ENCODE measurements at regions not wholly inside any gene's neighbourhood (a gene's known extent, or its start where the extent isn't known, plus 50 kb on each side); places are given as distances from the start of the nearest gene placed in this dataset.

DNA sequence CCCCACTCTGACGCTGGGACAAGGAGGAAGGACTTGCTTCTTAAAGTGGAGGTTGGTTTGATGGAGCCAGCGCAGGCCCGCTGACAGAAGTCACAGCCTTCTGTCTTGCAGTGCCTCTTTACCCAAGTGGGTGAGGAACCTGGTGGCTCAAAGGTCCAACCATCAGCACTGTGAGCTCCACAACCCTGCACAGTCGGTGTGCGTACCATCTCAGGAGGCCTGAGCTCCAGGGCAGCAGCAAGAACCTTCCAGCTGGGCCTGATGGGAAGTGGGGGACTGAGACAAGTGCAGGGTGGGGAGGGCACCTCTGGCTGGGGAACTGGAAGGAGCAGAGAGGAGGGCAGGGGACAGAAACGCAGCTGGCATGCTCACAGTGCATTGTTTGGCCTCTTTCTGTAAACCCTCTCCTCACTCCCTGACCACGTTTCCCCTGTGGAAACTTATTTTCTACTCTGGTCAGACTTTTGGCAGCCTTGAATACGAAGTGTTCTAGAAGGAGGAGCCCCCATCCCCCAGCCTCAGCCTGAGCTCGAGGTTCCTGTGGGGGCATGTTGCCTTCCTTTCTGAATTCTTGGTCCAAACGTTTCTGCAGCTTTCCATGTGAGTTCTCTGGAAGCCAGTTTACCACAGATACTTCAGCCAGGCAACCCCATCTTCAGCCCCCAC is 178.5 kb upstream of the PITX1 start:
- TF ChIP-seq, protein P1, sequence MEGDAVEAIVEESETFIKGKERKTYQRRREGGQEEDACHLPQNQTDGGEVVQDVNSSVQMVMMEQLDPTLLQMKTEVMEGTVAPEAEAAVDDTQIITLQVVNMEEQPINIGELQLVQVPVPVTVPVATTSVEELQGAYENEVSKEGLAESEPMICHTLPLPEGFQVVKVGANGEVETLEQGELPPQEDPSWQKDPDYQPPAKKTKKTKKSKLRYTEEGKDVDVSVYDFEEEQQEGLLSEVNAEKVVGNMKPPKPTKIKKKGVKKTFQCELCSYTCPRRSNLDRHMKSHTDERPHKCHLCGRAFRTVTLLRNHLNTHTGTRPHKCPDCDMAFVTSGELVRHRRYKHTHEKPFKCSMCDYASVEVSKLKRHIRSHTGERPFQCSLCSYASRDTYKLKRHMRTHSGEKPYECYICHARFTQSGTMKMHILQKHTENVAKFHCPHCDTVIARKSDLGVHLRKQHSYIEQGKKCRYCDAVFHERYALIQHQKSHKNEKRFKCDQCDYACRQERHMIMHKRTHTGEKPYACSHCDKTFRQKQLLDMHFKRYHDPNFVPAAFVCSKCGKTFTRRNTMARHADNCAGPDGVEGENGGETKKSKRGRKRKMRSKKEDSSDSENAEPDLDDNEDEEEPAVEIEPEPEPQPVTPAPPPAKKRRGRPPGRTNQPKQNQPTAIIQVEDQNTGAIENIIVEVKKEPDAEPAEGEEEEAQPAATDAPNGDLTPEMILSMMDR (IDR thresholded peaks at IDR 0.05; ENCODE audit: borderline replicate concordance, control extremely low read depth, extremely low read depth, insufficient read depth, missing control alignments), result no peak
- in situ Hi-C loops (cut with MboI; ENCODE audit: low sequenced_read_pairs, unreplicated experiment), result no loop called here
- DNase-seq (ENCODE audit: low spot score), result no peak

DNA sequence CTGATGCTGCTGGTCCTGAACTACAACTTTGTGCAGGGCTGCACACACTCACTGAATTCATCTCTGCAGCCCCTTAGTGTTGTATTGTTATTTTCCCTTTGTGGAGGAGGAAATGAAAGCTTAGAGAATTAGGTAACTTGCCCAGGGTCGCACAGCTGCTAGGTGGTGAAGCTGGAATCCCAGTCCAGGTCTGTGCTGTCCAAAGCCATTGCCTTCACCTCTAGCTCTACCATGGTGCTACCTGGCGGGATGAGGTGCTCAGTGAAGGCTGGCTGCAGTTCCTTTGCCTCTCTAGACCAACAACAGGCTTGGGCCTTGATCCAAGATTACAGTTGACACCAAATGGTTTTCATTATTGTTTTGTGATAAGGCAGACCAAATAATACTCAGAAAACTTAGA is 177.8 kb upstream of the PITX1 start:
- in situ Hi-C loops (cut with MboI; ENCODE audit: low sequenced_read_pairs, unreplicated experiment), result no loop called here
- TF ChIP-seq, protein P1 (IDR thresholded peaks at IDR 0.05; ENCODE audit: borderline replicate concordance, control extremely low read depth, extremely low read depth, insufficient read depth, missing control alignments), result no peak
- DNase-seq (ENCODE audit: low spot score), result no peak

DNA sequence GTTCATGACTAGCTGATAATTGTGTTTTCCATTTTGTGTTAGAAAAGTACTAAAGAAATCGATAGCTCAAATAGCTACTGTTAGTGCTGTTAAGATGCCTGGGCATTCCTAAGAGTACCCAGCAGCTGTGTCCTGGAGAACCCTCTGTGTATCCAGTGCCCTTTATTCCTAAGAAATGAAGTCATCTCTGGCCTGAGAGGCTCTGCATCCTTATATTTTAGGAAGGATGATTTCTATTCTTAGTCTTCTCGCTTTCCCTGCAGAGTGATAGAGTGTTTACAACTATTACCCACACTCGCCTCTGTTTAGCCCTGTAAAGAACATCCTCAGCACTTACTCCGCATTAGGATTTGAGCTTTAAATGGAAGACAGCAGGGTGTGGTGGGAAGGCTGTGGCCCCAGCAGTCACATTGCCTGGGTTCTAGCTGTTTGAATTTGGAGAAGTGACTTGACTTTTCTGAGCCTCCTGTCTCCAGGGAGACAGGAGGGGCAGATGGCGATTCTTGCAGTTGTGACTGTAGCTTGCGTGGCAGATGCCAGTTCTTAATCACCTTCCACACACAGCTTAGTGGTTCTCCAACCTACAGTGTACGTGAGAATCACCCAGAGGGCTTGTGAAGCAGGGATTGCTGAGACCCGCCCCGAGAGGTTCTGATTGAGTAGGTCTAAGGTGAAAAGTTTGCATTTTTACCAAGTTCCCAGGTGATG is 177.2 kb upstream of the PITX1 start:
- no peak for DNase-seq (ENCODE audit: low spot score)
- TF ChIP-seq, protein P1 (IDR thresholded peaks at IDR 0.05; ENCODE audit: borderline replicate concordance, control extremely low read depth, extremely low read depth, insufficient read depth, missing control alignments), result no peak

DNA sequence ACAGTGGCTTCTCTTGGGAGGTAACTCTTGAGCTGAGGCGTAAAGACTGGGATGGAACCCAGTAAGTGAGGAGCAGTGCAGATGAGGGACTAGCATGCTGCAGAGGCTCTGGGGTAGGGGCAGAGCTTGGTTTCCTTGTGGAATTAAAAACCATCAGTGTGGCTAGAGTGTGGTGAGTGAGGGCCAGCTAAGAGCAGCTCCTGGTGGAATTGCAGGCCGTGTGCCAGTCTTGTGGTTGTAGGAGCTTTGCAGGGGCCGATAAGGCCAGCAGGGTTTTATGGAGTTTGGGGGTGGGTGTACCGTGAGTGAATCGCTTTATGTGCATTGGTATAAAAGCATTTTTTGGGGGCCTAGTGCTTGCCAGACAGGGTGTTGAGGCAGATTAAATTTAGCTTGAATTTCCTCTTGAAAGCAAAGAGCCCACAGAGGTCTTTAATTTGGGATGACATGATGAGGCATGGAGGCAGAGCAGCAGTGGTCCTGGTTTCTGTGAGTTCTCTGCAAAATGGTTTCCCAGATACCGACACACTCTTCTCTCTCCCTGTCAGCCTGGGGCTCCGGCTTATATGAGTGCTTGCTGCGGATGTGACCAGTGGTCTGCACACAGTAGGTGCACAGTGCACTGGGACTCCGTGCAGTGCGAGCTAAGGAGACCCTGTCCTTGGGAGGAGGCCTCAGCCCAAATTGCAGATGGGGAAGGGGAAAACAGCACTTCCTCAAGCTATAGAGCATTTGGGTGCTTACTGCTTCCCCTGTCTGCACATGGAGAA is 176.4 kb upstream of the PITX1 start:
- TF ChIP-seq, protein P1 (IDR thresholded peaks at IDR 0.05; ENCODE audit: borderline replicate concordance, control extremely low read depth, extremely low read depth, insufficient read depth, missing control alignments), result no peak
- in situ Hi-C loops (cut with MboI; ENCODE audit: low sequenced_read_pairs, unreplicated experiment), result no loop called here
- no peak for DNase-seq (ENCODE audit: low spot score)

More for the DNA sequence above, 177.2 kb upstream of the PITX1 start:
- in situ Hi-C loops (cut with MboI; ENCODE audit: low sequenced_read_pairs, unreplicated experiment), result no loop called here

DNA sequence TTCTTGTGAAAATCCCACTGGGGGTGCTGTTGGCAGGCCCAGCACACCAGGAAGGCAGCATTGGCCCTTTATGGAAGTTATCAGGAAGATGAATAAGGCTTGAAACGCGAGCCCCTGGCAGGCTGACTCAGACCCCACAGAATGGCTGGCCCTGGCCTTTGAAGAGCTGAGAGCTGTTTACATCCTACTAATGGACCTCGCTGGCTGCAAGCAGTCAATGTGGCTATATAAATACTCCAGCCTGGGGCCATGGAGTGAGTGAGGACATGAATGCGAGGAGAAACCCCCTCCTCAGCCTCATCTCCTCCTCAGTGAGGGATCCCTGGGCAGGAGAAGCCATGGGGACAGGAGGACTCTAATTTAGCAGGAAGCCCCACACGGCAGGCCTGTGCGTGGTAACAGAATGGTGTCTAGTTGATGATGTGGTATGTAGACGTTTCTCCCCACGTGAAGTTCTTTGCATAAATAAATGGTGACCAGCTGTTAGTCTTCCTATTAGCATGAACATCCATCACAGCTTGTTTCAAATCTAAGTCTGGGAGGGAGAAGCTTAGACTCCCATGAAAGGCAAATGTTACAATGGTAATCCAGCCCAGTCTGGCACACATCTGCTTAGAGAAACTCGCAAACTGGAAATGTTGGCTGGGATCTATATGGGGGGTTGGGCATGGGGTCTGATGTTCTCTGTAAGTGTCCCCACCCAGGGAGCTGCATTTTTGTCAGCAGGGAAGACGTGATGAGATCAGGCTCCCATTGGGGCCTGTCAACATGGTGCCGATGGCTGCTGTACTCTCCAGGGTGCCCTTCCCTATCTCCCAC is 175.1 kb upstream of the PITX1 start:
- TF ChIP-seq, protein P1 (IDR thresholded peaks at IDR 0.05; ENCODE audit: borderline replicate concordance, control extremely low read depth, extremely low read depth, insufficient read depth, missing control alignments), result no peak
- in situ Hi-C loops (cut with MboI; ENCODE audit: low sequenced_read_pairs, unreplicated experiment), result no loop called here
- DNase-seq (ENCODE audit: low spot score), result no peak

DNA sequence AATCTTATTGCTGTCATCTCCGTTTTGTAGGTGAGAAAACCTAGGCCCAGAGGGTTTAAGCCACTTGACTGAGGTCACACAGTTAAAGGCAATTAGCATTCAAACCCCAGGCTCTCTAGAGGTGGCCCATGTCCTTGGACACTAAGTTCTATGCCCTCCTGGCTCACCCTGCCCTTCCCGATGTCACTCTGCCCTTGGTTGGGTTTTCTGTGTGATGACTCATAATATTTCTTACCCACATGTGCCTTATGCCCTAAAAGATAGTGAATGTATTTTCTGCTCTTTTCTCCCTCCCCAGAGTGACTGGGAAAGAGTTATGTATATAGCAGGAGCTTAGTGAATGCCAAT is 174.5 kb upstream of the PITX1 start:
- TF ChIP-seq, protein P1 (IDR thresholded peaks at IDR 0.05; ENCODE audit: borderline replicate concordance, control extremely low read depth, extremely low read depth, insufficient read depth, missing control alignments), result no peak
- no peak for DNase-seq (ENCODE audit: low spot score)
- in situ Hi-C loops (cut with MboI; ENCODE audit: low sequenced_read_pairs, unreplicated experiment), result no loop called here
